HG03139 (cell line): ENCODE measurements at regions not wholly inside any gene's neighbourhood (a gene's known extent, or its start where the extent isn't known, plus 50 kb on each side); places are given as distances from the start of the nearest gene placed in this dataset.

Experiments used
- ATAC-seq: cut with Tn5 transposase; IDR thresholded peaks from one replicate; pipeline ENCODE4 v1.9.1; 2021; ENCODE audit not compliant: unreplicated experiment

GRCh38 chr5:34480810-34481528 lies 175.2 kb upstream of the RAI14 start:
- ATAC-seq = no peak

- no peak for ATAC-seq
Measured at GRCh38 chr5:34483442-34484033, 172.6 kb upstream of the RAI14 start.

- ATAC-seq = no peak
Measured at GRCh38 chr5:34484216-34484920, 171.8 kb upstream of the RAI14 start.

GRCh38 chr5:34485768-34486030 lies 170.4 kb upstream of the RAI14 start:
- no peak for ATAC-seq

DNA sequence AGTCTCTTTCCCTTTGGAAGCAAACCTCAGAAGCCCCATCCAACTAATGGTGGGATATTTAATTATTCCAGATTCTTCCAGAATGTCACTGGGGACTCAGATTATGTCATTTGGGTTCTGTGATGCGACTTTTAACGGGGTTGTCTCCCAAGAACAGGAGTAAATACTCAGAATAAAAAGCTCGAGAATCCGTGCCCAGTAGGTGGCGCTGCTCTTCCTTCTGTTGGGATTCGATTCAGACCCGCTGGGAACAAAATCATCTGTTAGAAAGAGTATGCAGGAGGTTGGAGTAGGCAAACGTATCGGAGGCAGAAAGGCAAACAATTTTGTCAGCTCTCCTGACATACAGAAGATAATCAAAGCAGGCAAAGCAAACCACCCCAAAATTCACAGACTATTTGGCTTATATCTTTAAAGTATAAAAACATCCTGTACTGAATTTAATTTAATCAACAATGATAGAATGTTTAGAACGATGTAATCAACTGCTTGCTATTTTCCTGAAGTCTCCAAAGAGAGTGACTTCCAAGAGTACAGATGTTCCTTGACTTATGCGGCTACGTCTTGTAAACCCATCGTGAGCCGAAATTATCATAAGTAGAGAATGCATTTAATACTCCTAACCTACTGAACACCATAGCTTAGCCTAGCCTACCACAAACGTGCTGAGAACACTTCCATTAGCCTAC lies 169.8 kb upstream of the RAI14 start:
- ATAC-seq = peak; percentile 52

DNA sequence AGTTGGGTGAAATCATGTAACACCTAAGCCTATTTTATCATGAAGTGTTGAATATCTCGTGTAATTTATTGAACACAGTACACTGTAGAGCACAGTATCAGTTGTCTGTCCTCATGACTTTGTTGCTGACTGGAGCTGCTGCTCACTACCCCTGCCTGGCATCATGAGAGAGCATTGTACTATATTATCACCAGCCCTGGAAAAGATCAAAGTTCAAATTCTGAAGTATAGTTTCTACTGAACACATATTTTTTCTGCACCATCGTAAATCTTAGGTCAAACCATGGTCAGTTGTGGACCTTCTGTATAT lies 169.3 kb upstream of the RAI14 start:
- ATAC-seq = no peak

DNA sequence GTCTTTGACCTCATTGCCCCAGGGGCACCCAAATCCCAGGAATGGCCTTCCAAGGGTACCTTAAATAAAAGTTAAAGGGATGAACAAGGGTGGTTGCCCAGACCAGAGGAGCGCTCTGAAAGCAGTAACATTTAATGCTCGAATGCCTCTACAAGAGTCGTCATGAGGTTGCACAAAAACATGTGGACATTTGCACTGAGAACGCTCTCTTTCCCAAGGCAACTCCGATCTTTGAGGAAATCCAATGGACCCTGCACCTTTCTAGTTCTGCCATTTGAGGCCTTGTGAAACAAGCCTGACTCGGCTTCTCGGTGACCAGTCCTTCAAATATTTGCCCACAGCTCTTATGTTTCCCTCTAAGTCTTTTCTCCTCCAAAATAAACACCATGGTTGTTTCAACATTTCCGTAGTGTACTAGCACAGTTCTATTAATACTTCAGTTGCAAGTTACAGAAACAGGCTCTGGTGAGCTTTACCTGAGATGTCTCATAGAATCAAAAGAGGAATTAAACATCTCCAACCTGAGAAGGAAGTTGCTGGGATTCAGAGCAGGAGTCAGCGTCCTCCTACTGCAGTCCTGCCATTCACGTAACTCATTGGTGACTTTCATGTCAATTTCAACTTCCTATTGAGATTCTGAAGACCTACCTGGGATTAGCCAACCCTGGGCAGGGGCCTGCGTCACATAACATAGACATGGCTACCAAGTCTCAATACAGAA lies 168.8 kb upstream of the RAI14 start:
- no peak for ATAC-seq

GRCh38 chr5:34487956-34488355 lies 168.2 kb upstream of the RAI14 start:
- ATAC-seq = no peak

DNA sequence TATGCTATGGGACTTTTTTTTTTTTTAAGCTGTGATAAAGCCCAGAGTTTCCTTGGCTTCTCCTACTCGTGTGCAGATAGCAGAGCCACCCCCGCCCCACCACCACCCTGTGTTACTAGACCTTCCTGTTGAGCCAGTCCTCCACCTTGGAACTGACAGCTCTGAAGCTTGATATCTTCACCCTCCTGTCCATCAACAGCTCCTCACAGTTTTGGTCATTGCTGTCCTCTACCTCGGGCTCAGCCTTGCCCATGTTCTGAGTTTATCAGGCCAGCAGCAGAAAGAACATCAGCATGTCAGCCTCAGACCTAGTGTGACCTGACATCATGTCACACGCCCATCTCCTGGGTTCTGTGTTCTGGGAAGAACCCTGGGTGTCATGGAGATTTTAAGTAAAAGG lies 167.1 kb upstream of the RAI14 start:
- ATAC-seq = no peak

DNA sequence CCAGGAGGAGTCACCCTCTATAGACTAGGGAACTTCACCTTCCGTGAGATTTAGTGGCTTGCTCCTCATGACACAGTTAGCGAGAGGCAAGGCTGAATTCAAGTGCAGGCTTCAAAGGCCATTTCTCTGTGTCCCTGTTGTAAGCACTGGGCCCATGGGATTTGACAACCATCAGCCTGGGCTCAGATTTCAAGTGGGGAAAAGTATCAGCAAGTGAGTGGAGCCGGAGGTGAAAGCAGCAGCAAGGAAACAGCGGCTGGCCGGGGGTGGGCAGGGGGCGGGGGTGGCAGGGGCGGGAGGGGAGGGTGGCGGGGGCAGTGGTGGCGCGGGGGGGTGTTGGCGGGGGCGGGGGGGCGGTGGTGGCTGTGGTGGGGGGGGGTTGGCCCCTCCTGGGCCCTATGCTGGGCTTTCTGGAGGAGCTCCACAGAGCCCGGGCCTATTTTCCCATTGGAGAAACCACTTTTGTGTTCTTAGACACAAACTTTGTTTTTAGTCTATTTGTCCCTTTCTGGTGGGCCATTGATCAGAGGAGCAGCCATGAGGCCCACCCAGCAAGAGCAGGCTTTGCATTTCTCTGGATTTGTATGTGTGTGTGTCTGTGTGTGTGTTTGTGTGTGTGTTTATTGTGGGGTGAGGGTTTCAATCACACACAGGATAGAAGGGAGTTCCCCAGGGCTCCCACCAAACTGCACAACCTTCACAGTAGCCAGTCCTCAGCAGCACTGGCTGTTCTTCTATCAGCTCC lies 165.4 kb upstream of the RAI14 start:
- no peak for ATAC-seq

DNA sequence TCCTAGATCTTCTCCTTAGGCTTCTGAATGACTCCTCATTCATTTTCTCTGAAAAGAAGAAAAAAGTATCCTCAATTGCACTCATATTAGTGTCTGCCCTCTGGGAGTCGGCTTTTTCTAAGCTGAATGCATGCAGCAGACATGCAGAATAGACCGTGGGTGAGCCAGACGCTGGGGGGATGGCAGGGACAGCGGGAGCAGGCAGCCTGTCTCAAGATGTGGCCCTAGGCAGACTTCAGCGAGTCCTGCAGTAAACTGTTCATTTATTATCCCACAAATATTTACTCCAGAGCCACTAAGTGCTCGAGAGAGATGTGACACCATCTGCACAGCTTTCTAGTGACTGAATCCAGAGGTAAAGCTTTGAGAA lies 164.9 kb upstream of the RAI14 start:
- no peak for ATAC-seq

- no peak for ATAC-seq
Measured at GRCh38 chr5:34494111-34494755, 161.9 kb upstream of the RAI14 start.

DNA sequence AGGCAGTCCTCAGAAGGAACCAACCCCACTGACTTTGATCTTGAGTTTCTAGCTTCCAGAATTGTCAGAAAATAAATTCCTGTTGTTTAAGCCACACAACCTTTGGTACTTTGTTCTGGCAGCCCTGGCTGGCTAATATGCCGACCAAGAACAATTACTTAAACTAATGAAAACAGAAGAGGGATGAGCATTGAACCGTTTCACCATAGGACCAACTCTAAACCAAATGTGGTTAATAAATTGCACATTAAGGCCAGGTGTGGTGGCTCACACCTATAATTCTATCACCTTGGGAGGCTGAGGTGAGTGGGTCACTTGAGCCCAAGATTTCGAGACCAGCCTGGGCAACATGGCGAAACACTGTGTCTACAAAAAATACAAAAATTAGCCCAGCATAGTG lies 160.9 kb upstream of the RAI14 start:
- ATAC-seq = no peak

- ATAC-seq = no peak
Measured at GRCh38 chr5:34496260-34496691, 159.9 kb upstream of the RAI14 start.

GRCh38 chr5:34496701-34497469 lies 159.2 kb upstream of the RAI14 start:
- ATAC-seq = no peak

GRCh38 chr5:34497470-34497808 lies 158.7 kb upstream of the RAI14 start:
- no peak for ATAC-seq

DNA sequence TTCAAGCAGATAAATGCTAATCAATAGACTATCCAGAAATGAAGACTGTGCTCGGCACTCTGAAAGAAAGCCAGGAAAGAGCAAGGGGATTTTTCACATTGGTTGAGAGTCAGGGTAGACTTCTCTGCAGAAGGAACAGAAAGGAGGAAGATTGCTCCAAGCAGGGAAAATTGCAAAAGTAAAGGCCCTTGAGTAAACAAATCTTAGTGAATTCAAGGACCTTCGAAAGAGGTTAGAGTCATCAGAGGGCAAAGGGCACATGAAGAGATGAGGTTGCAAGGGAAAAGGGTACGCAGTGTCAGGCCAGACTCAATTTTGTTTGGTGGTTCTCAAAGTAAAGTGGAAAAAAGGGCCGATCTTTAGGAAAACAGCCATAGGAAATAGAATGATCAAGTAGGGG lies 157.6 kb upstream of the RAI14 start:
- no peak for ATAC-seq

DNA sequence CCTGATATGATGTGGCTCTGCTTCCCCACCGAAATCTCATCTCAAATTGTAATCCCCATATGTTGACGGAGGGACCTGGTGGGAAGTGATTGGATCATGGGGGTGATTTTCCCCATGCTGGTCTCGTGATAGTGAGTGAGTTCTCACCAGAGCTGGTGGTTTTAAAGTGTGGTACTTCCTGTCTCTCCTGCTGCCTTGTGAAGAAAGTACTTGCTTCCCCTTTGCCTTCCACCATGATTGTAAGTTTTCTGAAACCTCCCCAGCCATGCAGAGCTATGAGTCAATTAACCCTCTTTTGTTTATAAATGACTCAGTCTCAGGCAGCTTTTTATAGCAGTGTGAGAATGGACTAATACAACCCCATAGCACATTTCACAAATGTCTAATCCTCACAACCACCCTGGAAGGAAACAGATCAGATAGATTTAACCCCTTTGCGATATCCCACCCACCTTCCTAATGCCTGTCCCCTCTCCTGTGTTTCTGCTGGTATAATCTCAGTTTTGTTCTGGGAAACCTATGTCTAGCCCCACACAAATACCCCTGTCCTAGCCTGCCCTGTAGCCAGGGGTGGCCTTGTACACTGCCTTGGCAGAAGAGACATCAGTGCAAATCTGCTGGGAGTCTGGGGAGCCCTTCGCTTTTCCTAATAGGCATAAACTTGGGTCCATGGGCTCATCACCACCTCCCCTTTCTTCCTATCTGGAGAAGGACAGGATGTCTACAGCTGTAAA lies 157.0 kb upstream of the RAI14 start:
- ATAC-seq = peak; percentile 86

GRCh38 chr5:34500236-34500847 lies 155.8 kb upstream of the RAI14 start:
- ATAC-seq = no peak
